ENCODE measurements at regions not wholly inside any gene's neighbourhood (a gene's known extent, or its start where the extent isn't known, plus 50 kb on each side); places are given as distances from the start of the nearest gene placed in this dataset.

GRCh38 chr1:106924360-106924759 lies 132.1 kb upstream of the PRMT6 start:
- TF ChIP-seq CTCF (IDR thresholded peaks at IDR 0.05; ENCODE audit: insufficient read depth, low read length) = no peak
- TF ChIP-seq SPI1 (IDR thresholded peaks at IDR 0.05; ENCODE audit: borderline replicate concordance, low read depth) = no peak
- no peak for TF ChIP-seq POLR2AphosphoS5 (IDR thresholded peaks at IDR 0.05; ENCODE audit: low read depth)
- TF ChIP-seq GABPA (IDR thresholded peaks at IDR 0.05; ENCODE audit: low read depth) = no peak
- no peak for TF ChIP-seq REST (IDR thresholded peaks at IDR 0.05; ENCODE audit: insufficient replicate concordance, low read depth)
